K562 (cell line): ENCODE measurements at regions not wholly inside any gene's neighbourhood (a gene's known extent, or its start where the extent isn't known, plus 50 kb on each side); places are given as distances from the start of the nearest gene placed in this dataset.

Experiments used
- ATAC-seq: fragments of 200-7000 bp; cut with Tn5 transposase; 3 replicates; pipeline ENCODE4 v1.9.1; 2020; ENCODE audit warnings: moderate library complexity
- BruUV-seq: library from RNA; stranded (reverse); fragments of 400-500 nt; replicated peaks from 2 replicates; lab custom pipeline; 2021; lab: Mats Ljungman, UMichigan
- CTCF ChIA-PET: fragments of 300-600 bp; formaldehyde crosslinking; extraction: SDS; loops from one replicate; lab custom pipeline; 2021; ENCODE audit warnings: low intra/inter-chr PET ratio; lab: Yijun Ruan, JAX
- POLR2A ChIA-PET: fragments of 300-600, 350-650 bp; sonication (Branson Sonifier 250); formaldehyde crosslinking; extraction: SDS; loops from one replicate; lab custom pipeline; 2021; ENCODE audit warnings: antibody characterized with exemption, inconsistent platforms; lab: Yijun Ruan, JAX
- DNase-seq, 4 experiments: peaks; one replicate each; pipeline versions ENCODE4 v3.0.0 to v3.0.0-alpha.2; 2011 to 2018; ENCODE audit warnings: low spot score in 3 of 4, mixed read lengths in 3 of 4; ENCODE audit errors: extremely low read depth in 1 of 4
- FAIRE-seq: peaks from 2 replicates; lab custom pipeline; 2011; peaks lifted over from hg19 to GRCh38; lab: Jason Lieb, UNC
- H2AFZ ChIP-seq: 2 replicates; pipeline ENCODE4 v1.6.0; 2011; ENCODE audit warnings: low read depth, low read length, control low read depth, inconsistent platforms
- H3K27ac ChIP-seq: fragments of 200-600 bp; 3 replicates; pipeline ENCODE4 v1.8.0; 2011; ENCODE audit warnings: low read depth, mild to moderate bottlenecking, control low read depth, inconsistent platforms, low read length, moderate library complexity, mixed read lengths; ENCODE audit errors: extremely low read depth
- H3K27me3 ChIP-seq, 2 experiments: fragments of 300-600 bp in 1 of 2; 2 replicates in 1 of 2; 3 replicates in 1 of 2; pipeline versions ENCODE4 v1.6.0 to v1.8.0; 2011; ENCODE audit warnings: inconsistent platforms in 2 of 2, low read length in 2 of 2, mild to moderate bottlenecking in 1 of 2, mixed read lengths in 1 of 2, moderate library complexity in 1 of 2; ENCODE audit not compliant: control insufficient read depth in 2 of 2, insufficient read depth in 2 of 2
- H3K36me3 ChIP-seq: fragments of 300-600 bp; 3 replicates; pipeline ENCODE4 v1.8.0; 2011; ENCODE audit warnings: mild to moderate bottlenecking, low read length, inconsistent platforms; ENCODE audit not compliant: control insufficient read depth, insufficient read depth
- H3K4me1 ChIP-seq, 2 experiments: fragments of 200-600 bp in 1 of 2; replicated peaks in 1 of 2; 2 replicates in 1 of 2; 3 replicates in 1 of 2; pipeline versions ENCODE4 v1.5.1 to v1.8.0; 2011; ENCODE audit warnings: inconsistent platforms in 2 of 2, low read length in 2 of 2, mild to moderate bottlenecking in 1 of 2, mixed read lengths in 1 of 2, moderate library complexity in 1 of 2; ENCODE audit not compliant: control insufficient read depth in 2 of 2, insufficient read depth in 2 of 2
- H3K4me2 ChIP-seq: 2 replicates; pipeline ENCODE4 v1.6.1; 2011; ENCODE audit warnings: low read length, control low read depth, inconsistent platforms, mixed read lengths; ENCODE audit not compliant: insufficient read depth
- H3K4me3 ChIP-seq: fragments of 200-600 bp; sonication (generic), shearing (Covaris generic); 2 replicates; pipeline ENCODE4 v1.5.1; 2016; ENCODE audit warnings: control low read depth, inconsistent platforms
- H3K79me2 ChIP-seq: fragments of 200-600 bp; 3 replicates; pipeline ENCODE4 v1.8.0; 2011; ENCODE audit warnings: low read length, inconsistent platforms; ENCODE audit not compliant: control insufficient read depth, insufficient read depth
- H3K9ac ChIP-seq, 2 experiments: 2 replicates each; pipeline versions ENCODE4 v1.6.0 to v1.6.1; 2011; ENCODE audit warnings: low read depth in 2 of 2, low read length in 2 of 2, control low read depth in 1 of 2, inconsistent platforms in 1 of 2, mild to moderate bottlenecking in 1 of 2, mixed read lengths in 1 of 2; ENCODE audit not compliant: insufficient read depth in 1 of 2
- H3K9me1 ChIP-seq: one replicate; pipeline ENCODE4 v1.6.0; 2011; ENCODE audit warnings: inconsistent platforms, mild to moderate bottlenecking, low read length, moderate library complexity; ENCODE audit not compliant: control insufficient read depth, insufficient read depth
- H3K9me3 ChIP-seq: replicated peaks from 2 replicates; pipeline ENCODE4 v1.5.1; 2011; ENCODE audit warnings: low read depth, low read length, inconsistent platforms; ENCODE audit not compliant: control insufficient read depth, insufficient read depth
- H4K20me1 ChIP-seq: replicated peaks from 2 replicates; pipeline ENCODE4 v1.6.1; 2011; ENCODE audit warnings: low read length, inconsistent platforms, mixed read lengths; ENCODE audit not compliant: control insufficient read depth, insufficient read depth
- ASH1L ChIP-seq: fragments of 450-650 bp; IDR thresholded peaks from 2 replicates; pipeline ENCODE4 v1.6.1; 2018; ENCODE audit warnings: borderline replicate concordance, mild to moderate bottlenecking, low read depth; ENCODE audit not compliant: partially characterized antibody
- ATF3 ChIP-seq, 2 experiments: fragments of 450-650 bp in 1 of 2; sonication (generic) in 1 of 2; formaldehyde crosslinking in 1 of 2; IDR thresholded peaks in 1 of 2; conservative IDR thresholded peaks in 1 of 2; 2 replicates each; pipeline versions ENCODE4 v1.6.1 to v1.8.1; 2016 to 2023; ENCODE audit warnings: mild to moderate bottlenecking in 2 of 2, moderate library complexity in 2 of 2, inconsistent platforms in 1 of 2, missing genetic modification reagents in 1 of 2
- BCOR ChIP-seq: fragments of 450-650 bp; IDR thresholded peaks from 2 replicates; pipeline ENCODE4 v1.6.1; 2016
- CBFB ChIP-seq: sonication (generic); formaldehyde crosslinking; IDR thresholded peaks from 2 replicates; pipeline ENCODE4 v1.4.0; 2020; ENCODE audit warnings: mild to moderate bottlenecking, missing genetic modification reagents
- CEBPB ChIP-seq: fragments of 450-650 bp; IDR thresholded peaks from 2 replicates; pipeline ENCODE4 v1.6.1; 2016; ENCODE audit warnings: missing genetic modification characterization, missing compliant biosample characterization
- CEBPG ChIP-seq, 3 experiments: fragments of 200-800 bp in 1 of 3; sonication (Bioruptor generic) in 1 of 3; sonication (generic) in 1 of 3; formaldehyde crosslinking in 1 of 3; IDR thresholded peaks in 2 of 3; conservative IDR thresholded peaks in 1 of 3; 2 replicates each; pipeline versions ENCODE4 v1.6.1 to v1.8.0; 2016 to 2022; ENCODE audit warnings: missing compliant biosample characterization in 2 of 3, missing genetic modification characterization in 2 of 3, mild to moderate bottlenecking in 1 of 3, missing genetic modification reagents in 1 of 3
- DDX20 ChIP-seq: fragments of 450-650 bp; IDR thresholded peaks from 2 replicates; pipeline ENCODE4 v1.6.1; 2016; ENCODE audit warnings: missing genetic modification characterization, low read depth, mild to moderate bottlenecking, missing compliant biosample characterization, moderate library complexity
- DEAF1 ChIP-seq: fragments of 450-650 bp; formaldehyde crosslinking; IDR thresholded peaks from 2 replicates; pipeline ENCODE4 v1.4.0; 2020; ENCODE audit warnings: mild to moderate bottlenecking, moderate library complexity
- HCFC1 ChIP-seq: IDR thresholded peaks from 2 replicates; pipeline ENCODE4 v1.6.1; 2012; ENCODE audit warnings: low read depth, low read length, improper control_type of control experiment
- HMGXB4 ChIP-seq: sonication (generic); formaldehyde crosslinking; IDR thresholded peaks from 2 replicates; pipeline ENCODE4 v1.8.1; 2023; ENCODE audit warnings: mild to moderate bottlenecking, missing genetic modification reagents
- HSF4 ChIP-seq: fragments of 250-450 bp; sonication (Bioruptor Pico); IDR thresholded peaks from 2 replicates; pipeline ENCODE4 v2.1.2; 2022; ENCODE audit warnings: mild to moderate bottlenecking, moderate library complexity, borderline replicate concordance
- MAFG ChIP-seq: fragments of 450-650 bp; conservative IDR thresholded peaks from 2 replicates; pipeline ENCODE4 v1.6.1; 2016; ENCODE audit warnings: missing genetic modification characterization, missing compliant biosample characterization
- MECOM ChIP-seq: fragments of 250-450 bp; sonication (Bioruptor Pico); IDR thresholded peaks from 2 replicates; pipeline ENCODE4 v1.8.0; 2022; ENCODE audit warnings: inconsistent platforms
- MTA2 ChIP-seq: fragments of 450-650 bp; IDR thresholded peaks from 2 replicates; pipeline ENCODE4 v1.6.1; 2016; ENCODE audit warnings: low read depth
- PTRF ChIP-seq: fragments of 450-650 bp; IDR thresholded peaks from 2 replicates; pipeline ENCODE4 v1.6.1; 2016; ENCODE audit warnings: mild to moderate bottlenecking, missing genetic modification characterization, missing compliant biosample characterization
- SPI1 ChIP-seq: IDR thresholded peaks from 2 replicates; pipeline ENCODE4 v1.6.1; 2011; ENCODE audit warnings: low read depth, low read length, control low read depth, borderline replicate concordance
- XRCC3 ChIP-seq: fragments of 450-650 bp; IDR thresholded peaks from 2 replicates; pipeline ENCODE4 v1.6.1; 2017; ENCODE audit warnings: mild to moderate bottlenecking, moderate library complexity
- ZFPM2 ChIP-seq: fragments of 250-450 bp; sonication (Bioruptor Pico); IDR thresholded peaks from 2 replicates; pipeline ENCODE4 v1.5.1; 2022; ENCODE audit warnings: mild to moderate bottlenecking
- ZNF263 ChIP-seq: sonication (generic); formaldehyde crosslinking; IDR thresholded peaks from 2 replicates; pipeline ENCODE4 v1.8.0; 2022; ENCODE audit warnings: mild to moderate bottlenecking, missing genetic modification reagents, borderline replicate concordance
- ZNF57 ChIP-seq: fragments of 450-650 bp; formaldehyde crosslinking; IDR thresholded peaks from 2 replicates; pipeline ENCODE4 v1.4.0; 2020; ENCODE audit warnings: mild to moderate bottlenecking, moderate library complexity
- ZNF586 ChIP-seq: fragments of 450-650 bp; formaldehyde crosslinking; conservative IDR thresholded peaks from 2 replicates; pipeline ENCODE4 v1.4.0; 2020; ENCODE audit warnings: mild to moderate bottlenecking, moderate library complexity
- WGBS: fragments of 100-300 bp; shearing (Covaris generic); methylation state at CpG from one replicate; pipeline ENCODE4 v1.1.6; 2016; ENCODE audit warnings: low coverage, mixed read lengths; ENCODE audit not compliant: insufficient coverage; ENCODE audit errors: missing lambda C conversion rate; 5-methylcytosine and 5-hydroxymethylcytosine counted together
- in situ Hi-C: fragments of 300-500 bp; cut with MboI; formaldehyde crosslinking; loops from 4 replicates; pipeline ENCODE4 v1.15.0; 2018; ENCODE audit warnings: inconsistent platforms, mixed read lengths
- intact Hi-C: fragments of 100-400 bp; cut with micrococcal nuclease; formaldehyde crosslinking; loops from 2 replicates; pipeline ENCODE4 v1.14.2; 2022

- Histone ChIP-seq H3K4me2 (no peak overlapping the region), H3K9me1 (no peaks in the 10 kb centered on the region), H2AFZ (no peak overlapping the region), H3K4me1 (no peaks in the 10 kb centered on the region), H3K36me3 (no peaks in the 10 kb centered on the region), H3K27me3 (no peaks in the 10 kb centered on the region), H3K79me2 (no peaks in the 10 kb centered on the region), H4K20me1 (no peaks in the 10 kb centered on the region), H3K9me3 (no peaks in the 10 kb centered on the region), H3K27ac (no peak overlapping the region), H3K9ac (no peak overlapping the region), H3K4me3 (no peak overlapping the region)
- ChIA-PET CTCF (no interaction called here), POLR2A (no interaction called here)
- ATAC-seq, result no peak
- FAIRE-seq, result no peak
- DNase-seq, result no peak
- no TSS peak for BruUV-seq
- WGBS, result 20% methylated on average over 1 of the region's 1 CpG
- in situ Hi-C loops, result no loop called here
- intact Hi-C loops, result no loop called here
- no peak for TF ChIP-seq CBFB (CRISPR knock-in tag)
- TF ChIP-seq ZNF57 (CRISPR knock-in tag), result no peak
- TF ChIP-seq ZFPM2 (CRISPR knock-in tag), result no peak
- TF ChIP-seq HCFC1, result no peak
- TF ChIP-seq MTA2, result no peak
- no peak for TF ChIP-seq ZNF586
- no peak for TF ChIP-seq MECOM (CRISPR knock-in tag)
- no peak for TF ChIP-seq XRCC3
- no peak for TF ChIP-seq ZNF263 (CRISPR knock-in tag)
- no peak for TF ChIP-seq DDX20
- TF ChIP-seq MAFG, result no peak
- TF ChIP-seq ATF3 (IDR thresholded peaks at IDR 0.05), result no peak
- TF ChIP-seq ATF3 (CRISPR knock-in tag; conservative IDR thresholded peaks at IDR 0.05), result no peak
- TF ChIP-seq PTRF (tag), result no peak
- no peak for TF ChIP-seq ASH1L
- TF ChIP-seq SPI1, result peak; percentile 86
- no peak for TF ChIP-seq CEBPG (CRISPR knock-in tag; IDR thresholded peaks at IDR 0.05)
- peak in 1 of 2 experiments; percentile 54; a peak in 1 of 4 replicates for TF ChIP-seq CEBPG (tag; conservative IDR thresholded peaks at IDR 0.05 in 1 of 2, IDR thresholded peaks at IDR 0.05 in 1 of 2)
- TF ChIP-seq HMGXB4 (CRISPR knock-in tag), result no peak
- no peak for TF ChIP-seq BCOR
- TF ChIP-seq CEBPB (tag), result peak; percentile 83
- TF ChIP-seq DEAF1 (CRISPR knock-in tag), result no peak
- no peak for TF ChIP-seq HSF4 (CRISPR knock-in tag)
Measured at GRCh38 chr6:155717374-155717773, 261.7 kb upstream of the NOX3 start.
